CMK (cell line): ENCODE measurements at regions not wholly inside any gene's neighbourhood (a gene's known extent, or its start where the extent isn't known, plus 50 kb on each side); places are given as distances from the start of the nearest gene placed in this dataset.
A peak's percentile ranks its signal among the peaks of the same experiment; 100 is the strongest.

Experiments
- DNase-seq: peaks from one replicate; pipeline ENCODE4 v3.0.0-alpha.2; 2010; ENCODE audit warnings: low read depth

DNA sequence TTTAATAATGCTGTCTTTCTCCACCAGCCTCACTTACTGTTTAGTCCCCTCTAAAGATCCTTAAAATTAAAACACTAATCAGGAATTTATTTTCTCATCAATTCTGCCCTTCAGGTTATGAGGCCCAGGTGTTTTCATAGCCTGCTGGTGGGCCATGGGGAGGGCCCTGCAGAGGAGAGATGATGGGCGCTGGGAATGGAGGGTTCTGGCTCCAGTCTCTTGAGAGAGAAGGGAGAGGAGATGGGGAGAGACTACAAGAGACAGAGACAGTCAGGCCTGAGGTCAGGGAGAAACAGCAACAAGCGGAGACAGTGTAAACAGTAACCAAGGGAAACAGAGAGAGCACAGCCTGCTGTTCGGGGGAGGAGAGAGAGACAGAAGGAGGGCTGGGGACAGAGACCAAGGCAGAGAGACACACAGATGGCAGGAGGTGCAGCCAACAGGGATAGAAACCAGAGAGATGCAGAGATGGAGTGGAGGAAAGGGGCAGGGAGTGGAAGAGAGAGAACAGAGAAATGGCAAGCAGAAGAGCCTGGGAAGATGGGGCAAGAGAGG, 187.3 kb upstream of the SYT13 start:
- DNase-seq = no peak

DNA sequence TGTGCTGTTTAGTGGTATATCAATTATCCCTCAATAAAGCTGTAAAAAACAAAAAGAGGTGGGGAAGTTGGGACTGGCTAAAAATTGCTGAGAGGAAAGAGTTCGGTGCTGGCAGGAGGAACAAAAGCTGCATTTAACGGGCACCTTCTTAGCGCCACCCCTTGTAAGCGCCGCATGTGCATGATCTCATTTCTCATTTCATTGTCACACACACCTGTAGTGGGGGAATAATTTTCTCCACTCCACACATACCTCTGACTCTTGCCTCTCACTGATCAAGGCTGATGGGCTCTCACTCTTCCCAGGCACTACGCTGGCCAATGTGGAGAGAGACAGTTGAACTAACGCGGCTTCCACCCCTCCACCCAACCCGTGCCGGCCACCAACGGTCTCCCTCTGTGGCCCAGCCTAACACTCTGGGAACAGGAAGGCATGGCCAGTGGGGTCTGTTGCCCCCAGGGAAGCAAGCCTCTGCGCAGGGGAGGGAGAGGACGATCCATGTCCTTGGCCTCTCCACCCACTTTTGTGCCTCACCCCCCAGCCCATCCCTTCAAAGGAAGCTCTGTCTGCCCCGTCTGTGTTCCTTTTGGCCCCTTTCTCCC, 186.7 kb upstream of the SYT13 start:
- no peak for DNase-seq

DNA sequence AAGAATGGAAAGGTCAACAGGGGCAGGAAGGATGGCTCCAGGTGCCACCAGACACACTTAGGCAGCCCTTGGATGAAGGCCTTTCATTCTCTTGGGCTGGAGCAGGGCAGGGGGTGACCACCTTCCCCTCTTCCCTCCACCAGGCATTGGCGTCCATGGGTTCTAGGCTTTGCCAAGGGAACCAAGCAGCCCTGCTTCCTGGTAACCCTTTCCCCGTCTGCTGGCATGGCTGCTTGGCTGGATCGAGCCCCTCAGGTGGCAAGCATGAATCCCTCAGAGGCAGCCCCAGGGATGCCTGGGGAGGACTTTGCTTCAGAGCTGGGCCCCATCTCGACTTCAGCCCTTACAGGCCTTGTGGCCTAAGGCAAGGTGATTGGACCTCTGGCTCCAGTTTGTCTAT, 185.1 kb upstream of the SYT13 start:
- DNase-seq = no peak

DNA sequence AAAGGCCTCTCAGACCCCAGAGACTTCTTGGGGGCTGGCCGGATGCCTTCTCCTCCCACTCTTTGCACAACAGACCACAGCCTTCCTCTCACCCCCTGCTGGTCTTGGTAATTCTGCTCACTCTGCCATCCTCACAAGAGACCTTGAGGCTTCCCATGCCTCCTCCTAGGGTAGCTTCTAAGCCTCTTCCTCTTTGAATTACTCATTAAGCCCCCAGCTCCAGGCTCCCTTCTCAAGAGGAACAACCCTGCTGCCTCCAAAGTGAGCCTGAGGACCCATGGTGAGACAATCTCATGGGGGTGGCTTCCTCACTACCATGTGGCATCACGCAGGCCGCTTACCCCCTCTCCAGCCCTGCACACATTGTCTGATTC, 184.6 kb upstream of the SYT13 start:
- no peak for DNase-seq

DNA sequence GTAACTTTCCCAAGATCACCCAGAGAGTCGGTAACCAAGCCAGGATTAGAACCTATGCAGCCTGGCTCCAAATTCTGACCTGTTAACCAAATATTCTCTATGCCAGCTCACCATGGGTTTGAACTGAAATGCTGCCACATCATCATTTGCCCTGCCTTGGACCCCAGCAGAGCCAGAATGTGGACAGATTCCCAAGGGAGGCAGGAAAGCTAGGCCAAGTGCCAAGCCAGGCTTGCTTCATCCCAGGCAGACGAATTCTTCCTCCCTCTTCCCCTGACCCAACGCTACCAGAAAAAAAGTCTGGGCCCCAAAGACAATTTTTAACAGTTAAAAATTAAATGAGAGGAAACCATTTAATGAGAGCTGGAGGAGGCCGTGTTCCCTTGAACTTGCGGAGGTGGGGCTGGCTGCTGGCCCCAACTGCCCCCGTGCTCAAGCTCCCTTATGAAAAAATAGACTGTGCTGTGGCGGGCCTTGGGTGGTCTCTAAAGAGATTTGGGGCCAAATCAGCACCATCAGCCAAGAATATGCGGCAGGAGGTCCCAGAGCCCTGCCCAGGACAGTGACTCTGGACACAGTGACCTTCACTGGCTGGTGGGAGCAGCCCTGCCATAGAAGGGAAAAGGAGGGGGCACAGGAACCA, 184.1 kb upstream of the SYT13 start:
- no peak for DNase-seq

DNA sequence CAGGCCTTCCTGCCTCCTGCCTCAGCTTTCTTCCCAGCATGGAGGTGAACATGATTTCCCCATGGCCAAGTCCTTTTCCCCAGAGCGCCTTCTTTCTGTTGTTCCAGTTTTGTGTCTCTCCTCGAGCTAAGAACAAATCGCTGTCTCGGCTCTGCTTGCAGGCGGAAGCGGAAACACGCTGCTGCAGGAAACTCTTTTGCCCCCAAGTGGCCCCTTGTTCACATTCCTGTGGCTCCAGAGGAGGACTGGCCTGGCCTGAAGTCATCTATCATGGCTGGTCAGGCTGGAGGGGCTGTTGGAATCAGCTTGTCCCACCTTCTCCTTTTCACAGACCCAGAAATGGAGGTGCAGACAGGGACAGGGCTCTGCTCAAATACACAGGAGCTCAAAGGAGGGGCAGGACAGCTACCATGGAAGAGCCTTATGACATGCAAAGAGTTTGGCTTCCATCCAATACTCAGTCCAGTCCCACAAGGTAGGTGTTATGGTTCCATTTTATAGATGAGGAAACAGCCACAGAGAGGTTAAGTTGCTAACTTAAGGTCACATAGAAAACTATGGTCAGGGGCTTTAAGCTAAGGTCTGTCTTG, 182.2 kb upstream of the SYT13 start:
- DNase-seq = peak; percentile 24

DNA sequence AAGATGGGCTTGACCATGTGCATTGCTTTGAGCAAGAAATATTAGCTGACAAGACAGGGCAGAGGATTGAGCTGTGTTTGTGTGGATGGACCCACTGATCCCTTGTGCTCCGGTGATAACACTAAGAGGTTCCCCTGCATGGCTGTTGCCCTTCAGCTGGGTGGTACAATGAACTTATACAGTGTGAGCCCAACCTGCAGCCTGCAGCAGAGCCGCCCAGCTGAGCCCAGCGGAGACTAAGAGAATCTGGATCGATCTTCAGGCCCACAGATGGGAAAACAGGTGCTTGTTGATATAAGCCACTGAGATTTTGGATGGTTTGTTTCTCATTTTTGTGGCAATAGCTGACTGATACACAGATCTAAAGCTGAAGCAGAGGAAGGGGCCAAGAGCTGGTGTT, 177.4 kb upstream of the SYT13 start:
- no peak for DNase-seq

DNA sequence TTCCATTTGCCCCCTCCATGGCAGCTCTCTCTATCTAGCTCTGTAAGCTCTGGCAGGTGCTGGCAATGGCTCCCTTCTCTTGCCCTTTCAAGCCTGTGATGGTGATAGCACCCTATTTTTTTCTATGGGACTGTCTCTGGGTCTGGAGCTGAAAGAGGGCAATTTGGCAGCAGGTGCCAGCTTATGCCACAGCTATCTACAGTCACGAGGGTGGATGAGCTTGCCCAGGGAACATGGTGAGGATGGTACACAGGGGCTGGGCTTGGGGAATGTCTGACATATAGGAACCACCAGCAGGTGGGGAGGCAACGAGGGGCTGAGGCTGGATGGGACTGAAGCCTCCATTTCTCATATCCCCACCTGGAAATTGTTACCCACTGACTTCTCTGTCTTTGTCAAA, 175.4 kb upstream of the SYT13 start:
- DNase-seq = no peak

DNA sequence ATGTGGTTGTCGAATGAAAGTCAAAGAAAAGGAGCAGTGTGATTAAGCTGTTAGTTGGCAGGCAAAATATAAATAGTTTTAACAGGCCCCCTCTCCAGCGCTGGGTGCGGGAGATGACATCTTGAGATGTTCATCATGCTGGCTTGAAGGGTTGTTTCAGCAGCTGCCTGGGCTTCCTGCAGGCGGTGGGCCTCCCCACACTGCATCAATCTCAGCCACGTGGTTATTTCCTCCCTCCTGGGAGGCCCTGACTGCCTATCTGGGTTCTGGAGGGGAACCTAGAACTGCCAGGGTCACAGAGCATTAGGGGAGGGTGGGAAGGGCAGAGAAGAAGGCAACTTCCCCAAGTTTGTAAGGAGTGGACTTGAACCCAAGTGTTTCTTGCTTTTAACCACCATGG, 173.3 kb upstream of the SYT13 start:
- DNase-seq = no peak

DNA sequence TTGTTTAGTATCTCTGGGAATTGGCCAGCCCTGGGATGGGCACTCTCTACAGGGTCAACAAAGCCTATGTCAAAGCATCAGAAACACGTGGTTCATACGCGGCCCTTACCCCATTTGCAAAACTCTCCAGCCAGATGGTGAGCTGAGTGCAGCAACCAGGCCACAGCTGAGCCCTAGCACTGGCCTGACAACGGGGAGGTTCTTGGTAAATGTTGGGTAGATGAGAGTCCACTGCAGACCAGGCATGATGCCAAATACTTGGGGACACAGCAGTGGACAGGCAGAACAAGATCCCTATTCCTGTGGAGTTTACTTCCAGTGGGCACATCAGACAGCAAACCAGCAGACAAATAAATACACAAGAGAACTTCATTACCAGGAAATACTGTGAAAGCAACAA, 172.1 kb upstream of the SYT13 start:
- DNase-seq = no peak

DNA sequence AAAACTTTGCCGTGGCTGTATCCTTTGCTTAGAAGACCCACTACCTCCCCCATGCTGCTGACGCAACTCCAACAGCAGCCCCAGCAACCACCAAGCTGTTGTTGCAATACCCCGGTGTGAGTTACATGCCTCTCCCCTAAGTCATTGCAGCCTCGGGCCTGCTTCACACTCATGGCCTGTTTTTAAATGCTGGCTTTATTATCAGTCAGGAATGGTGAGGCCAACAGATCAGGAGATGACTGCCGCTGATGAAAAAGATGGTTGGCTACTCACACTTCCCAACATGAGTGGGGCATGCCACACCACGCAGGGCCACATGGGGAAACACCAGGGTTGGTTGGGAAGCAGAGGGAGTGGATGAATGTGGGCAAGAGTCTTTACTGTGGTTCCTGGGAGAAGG, 171.5 kb upstream of the SYT13 start:
- no peak for DNase-seq

DNA sequence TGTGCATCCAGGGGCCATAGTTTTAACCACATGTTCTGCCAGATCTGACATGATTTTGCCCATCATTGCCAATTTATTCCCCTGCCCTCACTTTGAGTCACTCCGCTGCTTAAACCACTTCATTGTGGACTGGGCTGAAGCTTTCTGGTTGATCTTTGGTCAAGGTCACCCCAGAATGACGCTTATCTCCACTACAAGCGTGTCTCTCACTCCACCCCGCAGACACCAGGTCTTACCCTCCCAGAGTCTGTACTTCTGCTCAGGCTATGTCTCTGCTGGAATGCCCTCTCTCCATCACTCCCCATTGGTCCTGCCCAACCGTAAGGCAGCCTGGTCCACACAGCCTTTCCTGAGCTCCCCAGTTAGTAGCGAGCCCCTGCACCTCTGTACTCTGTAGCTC, 170.5 kb upstream of the SYT13 start:
- DNase-seq = no peak

DNA sequence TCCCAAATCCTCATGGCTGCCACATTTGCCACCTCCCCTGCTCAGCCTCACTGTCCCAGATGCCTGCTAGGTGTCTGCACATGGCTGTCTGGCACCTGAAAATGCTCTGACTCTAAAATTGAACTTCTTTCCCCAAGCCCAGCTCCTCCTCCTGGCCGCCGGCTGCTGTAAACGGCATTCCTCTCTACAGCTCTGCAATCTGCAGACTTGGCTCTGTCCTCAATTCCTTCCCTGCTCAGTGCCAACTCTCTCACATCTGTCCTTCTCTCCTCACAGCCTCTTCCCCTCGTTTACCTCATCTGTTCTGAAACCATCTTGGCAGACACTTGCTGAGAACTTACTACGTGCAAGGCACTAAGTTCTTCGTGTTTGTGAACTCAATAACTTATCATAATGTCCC, 169.4 kb upstream of the SYT13 start:
- DNase-seq = no peak

DNA sequence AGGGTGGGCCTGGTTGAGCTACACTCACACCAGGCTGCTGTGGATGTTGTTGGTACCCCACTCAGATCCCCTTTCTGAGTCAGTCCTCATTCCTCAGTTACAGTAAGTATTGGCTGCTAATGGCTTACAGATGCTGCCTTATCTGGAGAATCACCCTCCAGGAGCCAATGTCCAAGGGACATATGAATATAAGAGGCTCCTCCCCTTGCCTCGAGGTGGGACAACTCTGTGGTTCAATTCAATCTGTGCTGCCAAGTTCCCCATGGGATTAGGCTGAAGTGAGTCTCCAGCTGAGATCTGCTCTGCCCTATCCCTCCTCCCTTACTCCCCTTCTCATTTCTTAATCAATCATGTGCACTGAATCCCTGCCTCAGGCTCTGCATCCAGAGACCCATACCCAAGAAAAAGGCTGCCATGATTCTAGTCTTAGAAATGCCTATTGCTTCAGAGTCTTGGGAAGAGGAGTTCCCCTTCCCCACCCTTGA, 168.8 kb upstream of the SYT13 start:
- no peak for DNase-seq

DNA sequence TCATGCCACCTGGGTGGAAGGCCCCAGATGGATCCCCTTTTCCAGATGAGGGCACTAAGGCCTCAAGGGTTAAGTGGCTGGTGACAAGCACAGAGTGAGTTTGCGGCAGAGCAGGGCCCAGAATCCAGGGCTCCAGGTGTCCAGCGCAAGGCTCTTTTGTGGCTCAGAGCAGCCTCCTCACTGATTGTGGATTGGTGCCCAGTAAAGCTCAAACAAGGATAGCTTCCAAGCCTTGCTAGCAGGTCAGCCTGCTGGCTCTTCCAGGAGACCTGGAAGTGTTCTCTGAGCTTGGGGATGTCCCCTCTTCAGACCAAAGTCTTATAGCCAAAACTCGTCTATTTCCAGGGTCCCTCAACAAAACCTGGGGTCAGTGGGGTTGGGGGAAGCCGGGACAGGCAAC, 167.6 kb upstream of the SYT13 start:
- no peak for DNase-seq

DNA sequence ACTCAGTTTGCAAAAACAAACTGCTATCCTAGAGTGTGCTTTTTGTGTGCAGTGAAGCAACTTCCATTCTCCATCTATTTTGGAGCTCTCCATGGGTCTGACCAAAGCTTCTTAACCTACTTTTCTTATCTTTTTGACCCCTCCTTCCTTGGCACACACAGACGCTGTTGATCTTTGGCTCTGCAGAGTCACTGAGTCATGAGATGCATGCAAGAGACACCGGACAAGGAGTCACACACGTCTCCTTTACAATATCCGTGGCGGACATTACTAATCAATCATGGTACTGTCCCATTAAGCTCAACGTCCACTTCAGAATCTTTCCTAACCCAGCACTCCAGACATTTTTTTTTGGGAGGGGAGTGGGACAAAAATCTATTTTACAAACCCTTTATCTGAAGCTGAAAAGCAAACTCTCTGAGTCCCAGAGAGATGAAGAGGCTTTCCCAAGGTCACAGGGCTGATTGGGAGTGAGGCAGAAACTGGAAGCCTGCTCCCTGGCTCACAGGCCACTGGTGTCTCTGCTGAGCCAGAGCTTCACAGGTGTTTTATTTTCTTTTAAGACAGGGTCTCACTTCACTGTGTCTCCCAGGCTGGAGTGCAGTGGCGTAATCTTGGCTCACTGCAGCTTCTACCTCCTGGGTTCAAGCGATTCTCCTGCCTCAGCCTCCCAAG, 165.8 kb upstream of the SYT13 start:
- DNase-seq = no peak

DNA sequence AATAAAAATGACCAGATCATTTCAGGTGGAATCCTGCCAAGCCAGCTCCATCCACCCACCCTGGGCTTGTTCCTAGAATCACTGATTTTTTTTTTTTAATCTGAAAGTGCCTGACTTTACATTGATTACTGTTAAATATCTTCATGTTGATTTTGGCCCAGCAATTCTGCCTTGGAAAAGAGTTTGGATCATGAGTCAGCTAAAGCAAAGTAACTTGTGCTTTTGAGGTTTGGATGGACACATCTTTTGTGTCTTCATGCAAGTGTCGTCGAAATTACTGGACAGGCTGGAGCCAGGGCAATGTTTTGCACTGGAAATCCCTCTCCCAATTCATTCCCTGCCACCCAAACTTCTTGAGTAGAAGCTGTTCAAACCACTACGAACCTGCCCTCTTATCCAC, 164.0 kb upstream of the SYT13 start:
- no peak for DNase-seq

DNA sequence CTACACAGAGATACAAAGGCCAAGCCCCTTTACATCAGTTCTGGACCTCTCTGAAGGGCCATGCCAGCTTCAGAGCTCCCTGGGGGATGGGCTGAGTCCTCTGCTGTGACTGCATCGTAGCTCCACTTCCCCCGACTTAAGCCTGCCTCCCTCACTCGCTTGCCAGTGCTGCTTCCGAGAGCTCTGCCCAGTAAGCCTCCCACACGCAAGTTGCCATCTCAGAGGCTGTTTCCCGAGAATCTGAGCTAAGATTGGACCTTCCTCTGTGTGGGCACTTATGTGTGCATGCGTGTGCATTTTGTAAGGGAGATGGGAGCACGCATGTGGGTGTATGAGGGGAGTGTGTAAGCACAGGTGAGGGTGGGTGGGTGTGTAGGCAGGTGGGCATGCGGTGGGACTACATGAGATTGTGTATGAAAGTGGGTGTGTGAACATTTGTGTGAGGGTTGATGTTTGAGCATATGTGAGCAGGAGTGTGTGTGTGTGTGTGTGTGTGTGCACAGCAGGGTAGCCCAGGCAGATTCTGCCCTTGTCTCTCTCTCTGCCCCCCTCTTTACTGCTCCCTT, 163.0 kb upstream of the SYT13 start:
- DNase-seq = no peak

DNA sequence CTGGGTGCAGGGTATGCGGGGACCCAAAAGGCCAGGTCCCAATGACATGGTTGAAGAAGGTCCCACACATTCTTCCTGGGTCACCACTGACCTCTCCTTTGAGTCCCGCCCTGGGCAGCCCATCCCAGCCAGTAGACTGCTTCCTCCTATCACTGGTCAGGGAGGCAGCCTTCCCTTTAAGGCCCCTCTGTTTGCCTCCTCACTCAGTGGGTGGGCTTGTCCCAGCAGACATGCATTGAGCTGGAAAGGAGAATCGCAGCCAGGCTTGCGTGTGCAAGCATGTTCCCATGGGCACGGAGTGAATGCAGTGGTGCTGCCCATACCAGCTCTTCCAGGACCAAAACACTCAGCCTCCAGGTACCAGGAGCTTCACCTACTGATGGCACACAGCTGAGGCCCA, 162.4 kb upstream of the SYT13 start:
- no peak for DNase-seq

DNA sequence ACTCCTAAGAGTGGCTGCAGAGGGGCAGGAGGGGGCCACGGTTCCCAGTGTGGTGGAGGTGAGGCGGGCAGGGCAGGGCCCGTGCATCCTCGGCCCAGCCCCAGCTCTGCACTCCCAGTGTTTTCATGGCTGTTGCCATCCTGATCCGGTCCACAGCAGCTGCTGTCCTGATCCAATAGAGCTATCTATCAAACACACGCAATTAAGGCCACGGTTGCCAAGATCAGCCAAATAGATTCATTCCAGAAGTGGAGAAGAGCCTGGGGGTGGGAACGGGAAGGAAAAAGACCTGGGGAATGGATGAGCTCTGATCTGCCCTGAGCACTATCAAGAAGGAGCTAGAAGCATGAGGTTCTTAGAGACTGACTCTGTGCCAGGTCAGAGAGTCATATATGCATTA, 160.9 kb upstream of the SYT13 start:
- no peak for DNase-seq

DNA sequence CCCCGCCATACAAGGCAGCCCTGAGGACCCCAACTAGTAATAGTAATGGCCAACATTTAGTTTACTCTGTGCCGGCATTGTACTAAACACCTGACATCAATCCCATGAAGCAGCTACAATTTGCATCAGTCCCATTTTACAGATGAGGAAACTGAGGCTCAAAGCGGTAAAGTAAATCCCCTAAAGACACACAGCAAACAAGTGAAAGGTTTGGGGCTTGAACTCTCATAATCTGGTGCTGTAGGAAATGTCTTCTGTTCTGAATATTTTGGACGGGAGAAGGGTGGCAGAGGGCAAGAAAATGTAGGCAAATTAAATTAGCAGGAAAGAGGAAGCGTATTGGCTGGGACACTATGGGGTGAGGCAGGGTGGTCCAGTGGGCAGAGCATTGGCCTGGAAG, 160.3 kb upstream of the SYT13 start:
- DNase-seq = no peak

DNA sequence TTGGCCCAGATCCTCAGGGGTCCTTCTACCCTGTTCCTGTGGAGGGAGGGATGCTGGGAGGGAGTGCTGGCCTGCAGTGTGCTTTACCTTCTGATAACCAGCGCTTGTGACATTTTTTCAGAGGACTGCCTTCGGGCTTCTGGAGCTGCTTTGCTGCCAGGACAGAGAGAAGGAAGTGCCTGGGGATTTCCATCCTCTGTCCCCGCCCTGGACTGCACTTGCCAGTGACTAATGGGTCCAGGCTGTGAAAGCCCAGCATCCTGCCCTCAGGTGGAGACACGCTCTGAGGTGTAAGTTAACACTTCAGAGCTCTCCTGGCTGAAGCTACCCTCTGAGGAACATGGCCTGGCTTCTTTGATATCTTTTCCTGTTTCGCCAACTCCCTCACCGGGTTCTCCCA, 158.7 kb upstream of the SYT13 start:
- no peak for DNase-seq

DNA sequence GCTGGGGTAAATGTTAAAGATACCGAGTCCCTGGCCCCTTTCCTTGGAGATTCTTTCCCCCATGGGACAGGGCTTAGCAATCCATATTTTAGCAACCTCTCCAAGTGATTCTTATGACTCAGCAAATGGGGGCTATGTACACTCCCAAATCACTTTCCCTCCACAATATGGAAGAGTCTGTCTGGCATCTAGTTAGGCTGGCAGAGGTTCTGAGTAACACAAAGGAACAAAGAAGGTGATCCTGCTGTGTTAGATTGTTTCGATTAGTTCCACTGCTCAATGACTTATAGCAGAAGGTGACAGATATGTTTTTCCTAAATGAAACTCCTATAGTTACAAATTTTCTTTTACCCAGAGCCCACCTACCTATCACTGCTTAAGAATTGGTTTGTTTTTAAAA, 154.0 kb upstream of the SYT13 start:
- DNase-seq = no peak
